Caco-2 (cell line): ENCODE measurements at regions not wholly inside any gene's neighbourhood (a gene's known extent, or its start where the extent isn't known, plus 50 kb on each side); places are given as distances from the start of the nearest gene placed in this dataset.

ENCODE experiments used
- BruUV-seq: library from RNA; stranded (reverse); fragments of 400-500 nt; replicated peaks from 2 replicates; lab custom pipeline; 2021; lab: Mats Ljungman, UMichigan
- CTCF ChIA-PET: fragments of 300-600 bp; sonication (Branson Sonifier 250); formaldehyde crosslinking; loops from one replicate; lab custom pipeline; 2022; ENCODE audit warnings: antibody characterized with exemption; lab: Charles Lee
- POLR2A ChIA-PET: fragments of 300-600 bp; sonication (Branson Sonifier 250); formaldehyde crosslinking; loops from one replicate; lab custom pipeline; 2022; ENCODE audit warnings: antibody characterized with exemption; lab: Charles Lee
- DNase-seq, 2 experiments: peaks; one replicate each; pipeline versions ENCODE4 v3.0.0 to v3.0.0-alpha.2; 2020 to 2022
- H3K27me3 ChIP-seq: replicated peaks from 2 replicates; pipeline ENCODE4 v1.6.0; 2011; ENCODE audit warnings: low read length; ENCODE audit not compliant: control insufficient read depth, insufficient read depth
- H3K36me3 ChIP-seq: 2 replicates; pipeline ENCODE4 v1.5.1; 2011; ENCODE audit warnings: low read length; ENCODE audit not compliant: control insufficient read depth, insufficient read depth
- H3K4me1 ChIP-seq: fragments of 250-450 bp; sonication (Bioruptor Pico); 2 replicates; pipeline ENCODE4 v1.5.1; 2020; ENCODE audit warnings: mild to moderate bottlenecking
- H3K4me3 ChIP-seq: 2 replicates; pipeline ENCODE4 v1.5.1; 2011; ENCODE audit warnings: low read depth, mild to moderate bottlenecking, control low read depth, low read length
- H3K9me3 ChIP-seq: fragments of 250-450 bp; sonication (Bioruptor Pico); 2 replicates; pipeline ENCODE4 v1.5.1; 2020; ENCODE audit warnings: mild to moderate bottlenecking, moderate library complexity
- H3K27ac Mint-ChIP-seq: one replicate; pipeline ENCODE4 v1.8.0; 2022; ENCODE audit warnings: mixed read lengths; ENCODE audit not compliant: unreplicated experiment
- H3K27me3 Mint-ChIP-seq: one replicate; pipeline ENCODE4 v1.8.0; 2022; ENCODE audit warnings: mixed read lengths; ENCODE audit not compliant: insufficient read depth, unreplicated experiment
- H3K36me3 Mint-ChIP-seq: one replicate; pipeline ENCODE4 v1.8.0; 2022; ENCODE audit warnings: mild to moderate bottlenecking, mixed read lengths; ENCODE audit not compliant: insufficient read depth, unreplicated experiment
- H3K4me1 Mint-ChIP-seq: one replicate; pipeline ENCODE4 v1.8.0; 2022; ENCODE audit warnings: low read depth, mixed read lengths; ENCODE audit not compliant: unreplicated experiment
- H3K4me3 Mint-ChIP-seq: one replicate; pipeline ENCODE4 v1.8.0; 2022; ENCODE audit warnings: mild to moderate bottlenecking, moderate library complexity, mixed read lengths; ENCODE audit not compliant: unreplicated experiment
- H3K9me3 Mint-ChIP-seq: one replicate; pipeline ENCODE4 v1.8.0; 2022; ENCODE audit warnings: mixed read lengths; ENCODE audit not compliant: unreplicated experiment
- CTCF ChIP-seq, 2 experiments: fragments of 200-600 bp in 1 of 2; IDR thresholded peaks; 1 replicate in 1 of 2; 2 replicates in 1 of 2; pipeline versions ENCODE4 v1.5.1 to v1.8.0; 2011 to 2022; ENCODE audit warnings: antibody characterized with exemption in 1 of 2, control low read depth in 1 of 2, inconsistent platforms in 1 of 2, low read depth in 1 of 2, low read length in 1 of 2, mild to moderate bottlenecking in 1 of 2, moderate library complexity in 1 of 2; ENCODE audit not compliant: insufficient read depth in 1 of 2, severe bottlenecking in 1 of 2, unreplicated experiment in 1 of 2
- intact Hi-C: fragments of 100-400 bp; cut with micrococcal nuclease; formaldehyde crosslinking; loops from one replicate; pipeline ENCODE4 v1.10.0; 2022; ENCODE audit not compliant: unreplicated experiment

- Histone ChIP-seq H3K4me1 (no peaks in the 10 kb centered on the region), H3K27me3 (no peaks in the 10 kb centered on the region), H3K9me3 (peaks cover 25% of the 10 kb centered on the region), H3K4me3 (no peak overlapping the region), H3K36me3 (no peaks in the 10 kb centered on the region; the same call in 1 of the 2 replicates)
- H3K4me3 Mint-ChIP-seq: no peak overlapping the region
- DNase-seq: no peak
- ChIA-PET CTCF (no interaction called here), POLR2A (no interaction called here)
- H3K36me3 Mint-ChIP-seq: peaks cover 6% of the 10 kb centered on the region
- no peak overlapping the region for H3K27ac Mint-ChIP-seq
- H3K9me3 Mint-ChIP-seq: peaks cover 47% of the 10 kb centered on the region
- H3K4me1 Mint-ChIP-seq: no peaks in the 10 kb centered on the region
- no peak for TF ChIP-seq CTCF (IDR thresholded peaks at IDR 0.05; ENCODE audit: insufficient read depth in 1 of 2, low read depth in 1 of 2, low read length in 1 of 2, severe bottlenecking in 1 of 2, unreplicated experiment in 1 of 2)
- intact Hi-C loops: loop anchor here (2.0 to 5.0 kb wide), 2 partner anchors 236 to 591 kb away; no protein-coding TSS in a partner anchor
- no TSS peak for BruUV-seq
- no peaks in the 10 kb centered on the region for H3K27me3 Mint-ChIP-seq
Observed at GRCh38 chr5:104178066-104178465, 615.5 kb upstream of the NUDT12 start.

GRCh38 chr5:104177651-104178050 lies 615.1 kb upstream of the NUDT12 start:
- Histone ChIP-seq H3K4me3 (no peak overlapping the region), H3K4me1 (no peaks in the 10 kb centered on the region), H3K9me3 (peaks cover 25% of the 10 kb centered on the region), H3K36me3 (no peaks in the 10 kb centered on the region; the same call in 1 of the 2 replicates), H3K27me3 (no peaks in the 10 kb centered on the region)
- no peaks in the 10 kb centered on the region for H3K27me3 Mint-ChIP-seq
- no peak overlapping the region for H3K4me3 Mint-ChIP-seq
- CTCF ChIA-PET: no interaction called here
- H3K36me3 Mint-ChIP-seq: peaks cover 6% of the 10 kb centered on the region
- no peak overlapping the region for H3K27ac Mint-ChIP-seq
- BruUV-seq: no TSS peak
- H3K9me3 Mint-ChIP-seq: peaks cover 47% of the 10 kb centered on the region
- TF ChIP-seq CTCF (IDR thresholded peaks at IDR 0.05; ENCODE audit: insufficient read depth in 1 of 2, low read depth in 1 of 2, low read length in 1 of 2, severe bottlenecking in 1 of 2, unreplicated experiment in 1 of 2): no peak
- POLR2A ChIA-PET: no interaction called here
- no peak for DNase-seq
- intact Hi-C loops: loop anchor here (2.0 to 5.0 kb wide), 2 partner anchors 235 to 591 kb away; no protein-coding TSS in a partner anchor
- H3K4me1 Mint-ChIP-seq: no peaks in the 10 kb centered on the region

DNA sequence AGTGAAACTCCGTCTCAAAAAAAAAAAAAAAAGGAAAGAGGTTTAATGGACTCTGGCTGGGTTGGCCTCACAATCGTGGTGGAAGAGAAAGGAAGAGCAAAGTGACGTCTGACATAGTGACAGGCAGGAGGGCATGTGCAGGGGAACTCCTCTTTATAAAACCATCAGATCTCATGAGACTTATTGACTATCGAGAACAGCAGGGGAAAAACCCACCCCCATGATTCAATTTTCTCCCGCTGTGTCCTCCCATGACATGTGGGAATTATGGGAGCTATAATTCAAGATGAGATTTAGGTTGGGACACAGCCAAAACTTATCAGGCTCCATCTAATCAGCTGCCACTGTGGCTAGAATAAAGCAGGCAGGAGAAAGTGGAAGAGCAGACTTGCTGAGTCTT lies 610.4 kb upstream of the NUDT12 start:
- Mint-ChIP-seq H3K4me1 (no peaks in the 10 kb centered on the region), H3K36me3 (no peaks in the 10 kb centered on the region), H3K4me3 (no peak overlapping the region), H3K9me3 (peaks cover 13% of the 10 kb centered on the region), H3K27me3 (no peaks in the 10 kb centered on the region), H3K27ac (no peak overlapping the region)
- no peak overlapping the region for H3K4me3 ChIP-seq
- H3K27me3 ChIP-seq: no peaks in the 10 kb centered on the region
- no peak for TF ChIP-seq CTCF (IDR thresholded peaks at IDR 0.05; ENCODE audit: insufficient read depth in 1 of 2, low read depth in 1 of 2, low read length in 1 of 2, severe bottlenecking in 1 of 2, unreplicated experiment in 1 of 2)
- peaks cover 3% of the 10 kb centered on the region; the same call in 1 of the 2 replicates for H3K9me3 ChIP-seq
- no peaks in the 10 kb centered on the region for H3K36me3 ChIP-seq
- no peak for DNase-seq
- ChIA-PET POLR2A (no interaction called here), CTCF (no interaction called here)
- intact Hi-C loops: no loop called here
- no peaks in the 10 kb centered on the region for H3K4me1 ChIP-seq
- BruUV-seq: no TSS peak
